Right atrium auricular region (tissue), 2 donors: ENCODE measurements at regions not wholly inside any gene's neighbourhood (a gene's known extent, or its start where the extent isn't known, plus 50 kb on each side); places are given as distances from the start of the nearest gene placed in this dataset.

Experiments used
- DNase-seq: peaks from one replicate; pipeline ENCODE4 v3.0.0-alpha.2; 2019; ENCODE audit warnings: low spot score
- H3K27ac ChIP-seq, 2 donors: fragments of 200-600 bp; sonication (generic); 1 replicate in 1 of 2; 2 replicates in 1 of 2; pipeline ENCODE4 v1.5.1; 2016 to 2019
- H3K27me3 ChIP-seq, 2 donors: fragments of 200-600 bp; sonication (generic); one replicate each; pipeline versions ENCODE4 v1.5.1 to v1.6.0; 2017 to 2019
- H3K36me3 ChIP-seq: fragments of 200-600 bp; sonication (generic); one replicate; pipeline ENCODE4 v1.5.1; 2016
- H3K4me1 ChIP-seq, 2 donors: fragments of 200-600 bp; sonication (generic); one replicate each; pipeline versions ENCODE4 v1.5.1 to v1.6.0; 2017 to 2019
- H3K4me3 ChIP-seq, 2 donors: fragments of 200-600 bp; sonication (generic); 1 replicate in 1 of 2; 2 replicates in 1 of 2; pipeline ENCODE4 v1.5.1; 2017 to 2019; ENCODE audit warnings: mild to moderate bottlenecking in 1 of 2, moderate library complexity in 1 of 2
- H3K9me3 ChIP-seq, 2 donors: fragments of 200-600 bp; sonication (generic); one replicate each; pipeline ENCODE4 v1.5.1; 2019
- CTCF ChIP-seq, 2 donors: fragments of 200-600 bp; sonication (generic); IDR thresholded peaks; one replicate each; pipeline ENCODE4 v1.5.1; 2019; ENCODE audit warnings: antibody characterized with exemption in 2 of 2

- no peak overlapping the region for H3K27ac ChIP-seq
Observed at GRCh38 chr3:152193673-152194267, 75.0 kb upstream of the MBNL1 start.

GRCh38 chr3:152195206-152195605, 73.5 kb upstream of the MBNL1 start:
- no peak overlapping the region for H3K4me3 ChIP-seq
- no peaks in the 10 kb centered on the region for H3K9me3 ChIP-seq
- H3K4me1 ChIP-seq: peaks cover 0 to 10% of the 10 kb centered on the region in 2 donors
- no peak overlapping the region for H3K27ac ChIP-seq
- no peaks in the 10 kb centered on the region for H3K27me3 ChIP-seq
- no peaks in the 10 kb centered on the region for H3K36me3 ChIP-seq
- TF ChIP-seq CTCF (IDR thresholded peaks at IDR 0.05): no peak
- no peak for DNase-seq

More at GRCh38 chr3:152193673-152194267, 75.0 kb upstream of the MBNL1 start:
- no peak for DNase-seq
- no peak for TF ChIP-seq CTCF (IDR thresholded peaks at IDR 0.05)
- no peak overlapping the region for H3K4me3 ChIP-seq
- no peaks in the 10 kb centered on the region for H3K36me3 ChIP-seq
- no peaks in the 10 kb centered on the region for H3K9me3 ChIP-seq
- no peaks in the 10 kb centered on the region for H3K27me3 ChIP-seq
- peaks cover 0 to 5% of the 10 kb centered on the region in 2 donors for H3K4me1 ChIP-seq

- H3K4me1 ChIP-seq: peaks cover 0 to 24% of the 10 kb centered on the region in 2 donors
- peak overlapping the region in 1 of 2 donors; percentile 6 for H3K4me3 ChIP-seq
Observed at GRCh38 chr3:152196782-152197181, 71.9 kb upstream of the MBNL1 start.

GRCh38 chr3:152197451-152197850, 71.3 kb upstream of the MBNL1 start:
- TF ChIP-seq CTCF (IDR thresholded peaks at IDR 0.05): no peak
- peak overlapping the region; percentile 17 to 42 for H3K27ac ChIP-seq
- H3K4me1 ChIP-seq: peaks cover 0 to 24% of the 10 kb centered on the region in 2 donors

More at GRCh38 chr3:152196782-152197181, 71.9 kb upstream of the MBNL1 start:
- TF ChIP-seq CTCF (IDR thresholded peaks at IDR 0.05): no peak
- Histone ChIP-seq H3K27ac (peak overlapping the region in 1 of 2 donors; percentile 42), H3K27me3 (no peaks in the 10 kb centered on the region), H3K36me3 (no peaks in the 10 kb centered on the region), H3K9me3 (no peaks in the 10 kb centered on the region)
- DNase-seq: no peak

GRCh38 chr3:152197937-152198336, 70.8 kb upstream of the MBNL1 start:
- Histone ChIP-seq H3K4me3 (no peak overlapping the region), H3K27ac (peak overlapping the region; percentile 17 to 42), H3K4me1 (peaks cover 0 to 28% of the 10 kb centered on the region in 2 donors), H3K27me3 (no peaks in the 10 kb centered on the region), H3K36me3 (no peaks in the 10 kb centered on the region), H3K9me3 (no peaks in the 10 kb centered on the region)
- no peak for TF ChIP-seq CTCF (IDR thresholded peaks at IDR 0.05)
- DNase-seq: no peak

More at GRCh38 chr3:152197451-152197850, 71.3 kb upstream of the MBNL1 start:
- Histone ChIP-seq H3K36me3 (no peaks in the 10 kb centered on the region), H3K27me3 (no peaks in the 10 kb centered on the region), H3K9me3 (no peaks in the 10 kb centered on the region), H3K4me3 (peak overlapping the region in 1 of 2 donors; percentile 6)
- DNase-seq: no peak

GRCh38 chr3:152198665-152199064, 70.1 kb upstream of the MBNL1 start:
- peaks cover 0 to 35% of the 10 kb centered on the region in 2 donors for H3K4me1 ChIP-seq
- TF ChIP-seq CTCF (IDR thresholded peaks at IDR 0.05): no peak
- H3K27ac ChIP-seq: peak overlapping the region; percentile 42 to 60
- H3K4me3 ChIP-seq: no peak overlapping the region
- no peak for DNase-seq
- H3K9me3 ChIP-seq: no peaks in the 10 kb centered on the region
- no peaks in the 10 kb centered on the region for H3K36me3 ChIP-seq
- no peaks in the 10 kb centered on the region for H3K27me3 ChIP-seq
